PC-3 (cell line): ENCODE measurements at regions not wholly inside any gene's neighbourhood (a gene's known extent, or its start where the extent isn't known, plus 50 kb on each side); places are given as distances from the start of the nearest gene placed in this dataset.
A peak's percentile ranks its signal among the peaks of the same experiment; 100 is the strongest.

Experiments used
- ATAC-seq: fragments of 200-7000 bp; cut with Tn5 transposase; 2 replicates; pipeline ENCODE4 v1.9.1; 2020; ENCODE audit warnings: mild to moderate bottlenecking, moderate library complexity
- BruUV-seq: library from RNA; stranded (reverse); fragments of 400-500 nt; replicated peaks from 2 replicates; lab custom pipeline; 2021; lab: Mats Ljungman, UMichigan
- CTCF ChIA-PET: fragments of 300-600 bp; sonication (Branson Sonifier 250); formaldehyde crosslinking; loops from one replicate; lab custom pipeline; 2022; ENCODE audit warnings: antibody characterized with exemption; lab: Charles Lee
- POLR2A ChIA-PET: fragments of 300-600 bp; sonication (Branson Sonifier 250); formaldehyde crosslinking; loops from one replicate; lab custom pipeline; 2022; ENCODE audit warnings: antibody characterized with exemption; ENCODE audit not compliant: unreplicated experiment; lab: Charles Lee
- DNase-seq: peaks from one replicate; pipeline ENCODE4 v3.0.0-alpha.2; 2015
- H2AFZ ChIP-seq: fragments of 300-600 bp; sonication (generic); 2 replicates; pipeline ENCODE4 v1.6.0; 2016; ENCODE audit warnings: antibody characterized with exemption, low read length
- H3F3A ChIP-seq: fragments of 300-600 bp; sonication (generic); one replicate; pipeline ENCODE4 v1.6.0; 2017; ENCODE audit warnings: antibody characterized with exemption, low read length, control low read depth, mild to moderate bottlenecking; ENCODE audit not compliant: unreplicated experiment
- H3K27ac ChIP-seq: fragments of 300-600 bp; sonication (generic); 2 replicates; pipeline ENCODE4 v1.5.1; 2016; ENCODE audit warnings: mild to moderate bottlenecking, low read length
- H3K27me3 ChIP-seq: fragments of 300-600 bp; sonication (generic); 2 replicates; pipeline ENCODE4 v1.6.1; 2016; ENCODE audit warnings: low read length, mixed read lengths
- H3K36me3 ChIP-seq: fragments of 300-600 bp; sonication (generic); 2 replicates; pipeline ENCODE4 v1.6.1; 2016; ENCODE audit warnings: low read depth, mixed run types, low read length, mixed read lengths
- H3K4me1 ChIP-seq: fragments of 300-600 bp; sonication (generic); 2 replicates; pipeline ENCODE4 v1.5.1; 2016; ENCODE audit warnings: low read length; ENCODE audit not compliant: insufficient read depth
- H3K4me2 ChIP-seq: fragments of 300-600 bp; sonication (generic); 2 replicates; pipeline ENCODE4 v1.6.0; 2016; ENCODE audit warnings: low read length
- H3K4me3 ChIP-seq: fragments of 300-600 bp; sonication (generic); 2 replicates; pipeline ENCODE4 v1.5.1; 2016; ENCODE audit warnings: mild to moderate bottlenecking, low read length, mixed read lengths
- H3K79me2 ChIP-seq: fragments of 300-600 bp; sonication (generic); 2 replicates; pipeline ENCODE4 v1.6.1; 2017; ENCODE audit warnings: low read length, mixed read lengths
- H3K9ac ChIP-seq: fragments of 300-600 bp; sonication (generic); 2 replicates; pipeline ENCODE4 v1.6.0; 2016; ENCODE audit warnings: mild to moderate bottlenecking, low read length
- H3K9me2 ChIP-seq: fragments of 300-600 bp; sonication (generic); replicated peaks from 2 replicates; pipeline ENCODE4 v1.6.1; 2016; ENCODE audit warnings: mixed run types, low read length, mixed read lengths
- H3K9me3 ChIP-seq: fragments of 300-600 bp; sonication (generic); 2 replicates; pipeline ENCODE4 v1.6.1; 2016; ENCODE audit warnings: low read length, mixed read lengths
- H4K20me1 ChIP-seq: fragments of 300-600 bp; sonication (generic); 2 replicates; pipeline ENCODE4 v1.6.1; 2016; ENCODE audit warnings: low read length, mixed read lengths
- EZH2 ChIP-seq: fragments of 300-600 bp; sonication (generic); IDR thresholded peaks from one replicate; pipeline ENCODE4 v1.6.1; 2017; ENCODE audit warnings: antibody characterized with exemption, mild to moderate bottlenecking, low read length; ENCODE audit not compliant: unreplicated experiment
- EZH2phosphoT487 ChIP-seq: fragments of 300-600 bp; sonication (generic); IDR thresholded peaks from 2 replicates; pipeline ENCODE4 v1.6.1; 2018; ENCODE audit warnings: mild to moderate bottlenecking, antibody characterized with exemption, low read length, borderline replicate concordance
- intact Hi-C: fragments of 100-400 bp; cut with micrococcal nuclease; formaldehyde crosslinking; loops from 2 replicates; pipeline ENCODE4 v1.9.0; 2023
- TF ChIP-seq, protein P1 (sequence below): fragments of 300-600 bp; sonication (generic); conservative IDR thresholded peaks from 2 replicates; pipeline ENCODE4 v1.5.1; 2017; ENCODE audit warnings: antibody characterized with exemption, low read depth, mild to moderate bottlenecking, low read length

DNA sequence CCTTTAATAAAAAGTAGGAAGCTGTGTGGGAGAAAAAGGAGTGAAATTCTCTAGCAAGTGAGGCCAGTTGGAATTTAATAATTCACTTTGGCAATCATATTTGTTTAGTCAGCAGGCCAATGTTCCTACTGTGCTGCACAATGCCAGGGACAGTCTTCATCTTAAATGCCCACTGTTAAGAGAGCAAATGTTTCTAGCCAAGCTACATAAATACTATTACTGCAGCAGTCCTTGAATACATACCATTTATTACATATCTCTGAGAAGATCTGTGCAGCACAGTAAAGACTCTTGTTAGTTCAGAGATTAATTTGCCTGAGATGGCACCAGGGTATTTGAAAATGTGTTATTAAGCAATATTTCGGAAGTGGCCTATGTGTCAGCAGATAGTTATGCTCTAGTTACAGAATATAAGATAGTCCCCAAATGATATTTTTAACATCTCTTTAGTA is 105.4 kb downstream of the OGFRL1 start:
- no peaks in the 10 kb centered on the region for H3K27me3 ChIP-seq
- no peaks in the 10 kb centered on the region for H3K9me3 ChIP-seq
- H3K36me3 ChIP-seq = no peaks in the 10 kb centered on the region
- ATAC-seq (peak; percentile 23), DNase-seq (peak; percentile 50)
- no peak overlapping the region for H3K9ac ChIP-seq
- H3K79me2 ChIP-seq = no peaks in the 10 kb centered on the region
- ChIA-PET CTCF (interaction anchor here (0.7 kb wide), 1 partner anchor 26 kb away, joined by 4 read pairs; no protein-coding TSS in a partner anchor), POLR2A (no interaction called here)
- H3K9me2 ChIP-seq = no peaks in the 10 kb centered on the region
- peak overlapping the region; percentile 66 for H3K27ac ChIP-seq
- H3K4me2 ChIP-seq = peak overlapping the region; percentile 45
- TF ChIP-seq EZH2phosphoT487 = no peak
- TF ChIP-seq, protein P1, sequence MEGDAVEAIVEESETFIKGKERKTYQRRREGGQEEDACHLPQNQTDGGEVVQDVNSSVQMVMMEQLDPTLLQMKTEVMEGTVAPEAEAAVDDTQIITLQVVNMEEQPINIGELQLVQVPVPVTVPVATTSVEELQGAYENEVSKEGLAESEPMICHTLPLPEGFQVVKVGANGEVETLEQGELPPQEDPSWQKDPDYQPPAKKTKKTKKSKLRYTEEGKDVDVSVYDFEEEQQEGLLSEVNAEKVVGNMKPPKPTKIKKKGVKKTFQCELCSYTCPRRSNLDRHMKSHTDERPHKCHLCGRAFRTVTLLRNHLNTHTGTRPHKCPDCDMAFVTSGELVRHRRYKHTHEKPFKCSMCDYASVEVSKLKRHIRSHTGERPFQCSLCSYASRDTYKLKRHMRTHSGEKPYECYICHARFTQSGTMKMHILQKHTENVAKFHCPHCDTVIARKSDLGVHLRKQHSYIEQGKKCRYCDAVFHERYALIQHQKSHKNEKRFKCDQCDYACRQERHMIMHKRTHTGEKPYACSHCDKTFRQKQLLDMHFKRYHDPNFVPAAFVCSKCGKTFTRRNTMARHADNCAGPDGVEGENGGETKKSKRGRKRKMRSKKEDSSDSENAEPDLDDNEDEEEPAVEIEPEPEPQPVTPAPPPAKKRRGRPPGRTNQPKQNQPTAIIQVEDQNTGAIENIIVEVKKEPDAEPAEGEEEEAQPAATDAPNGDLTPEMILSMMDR = no peak
- no peak for TF ChIP-seq EZH2
- no peak overlapping the region for H2AFZ ChIP-seq
- intact Hi-C loops = no loop called here
- no peaks in the 10 kb centered on the region for H3F3A ChIP-seq
- H4K20me1 ChIP-seq = no peaks in the 10 kb centered on the region
- no peak overlapping the region for H3K4me3 ChIP-seq
- H3K4me1 ChIP-seq = peaks cover 23% of the 10 kb centered on the region
- BruUV-seq = no TSS peak

GRCh38 chr6:71394926-71395325 is 106.3 kb downstream of the OGFRL1 start:
- Histone ChIP-seq H3K4me2 (no peak overlapping the region), H3K27ac (no peak overlapping the region), H3K79me2 (no peaks in the 10 kb centered on the region), H3K36me3 (no peaks in the 10 kb centered on the region), H3K27me3 (no peaks in the 10 kb centered on the region), H2AFZ (no peak overlapping the region), H3K9me3 (no peaks in the 10 kb centered on the region), H4K20me1 (no peaks in the 10 kb centered on the region), H3K9me2 (no peaks in the 10 kb centered on the region), H3K4me1 (peaks cover 30% of the 10 kb centered on the region), H3F3A (no peaks in the 10 kb centered on the region), H3K9ac (no peak overlapping the region), H3K4me3 (no peak overlapping the region)
- ChIA-PET CTCF (no interaction called here), POLR2A (no interaction called here)
- no peak for TF ChIP-seq EZH2phosphoT487
- TF ChIP-seq, protein P1 = no peak
- no peak for TF ChIP-seq EZH2
- no peak for DNase-seq
- no TSS peak for BruUV-seq
- no peak for ATAC-seq
- intact Hi-C loops = no loop called here

DNA sequence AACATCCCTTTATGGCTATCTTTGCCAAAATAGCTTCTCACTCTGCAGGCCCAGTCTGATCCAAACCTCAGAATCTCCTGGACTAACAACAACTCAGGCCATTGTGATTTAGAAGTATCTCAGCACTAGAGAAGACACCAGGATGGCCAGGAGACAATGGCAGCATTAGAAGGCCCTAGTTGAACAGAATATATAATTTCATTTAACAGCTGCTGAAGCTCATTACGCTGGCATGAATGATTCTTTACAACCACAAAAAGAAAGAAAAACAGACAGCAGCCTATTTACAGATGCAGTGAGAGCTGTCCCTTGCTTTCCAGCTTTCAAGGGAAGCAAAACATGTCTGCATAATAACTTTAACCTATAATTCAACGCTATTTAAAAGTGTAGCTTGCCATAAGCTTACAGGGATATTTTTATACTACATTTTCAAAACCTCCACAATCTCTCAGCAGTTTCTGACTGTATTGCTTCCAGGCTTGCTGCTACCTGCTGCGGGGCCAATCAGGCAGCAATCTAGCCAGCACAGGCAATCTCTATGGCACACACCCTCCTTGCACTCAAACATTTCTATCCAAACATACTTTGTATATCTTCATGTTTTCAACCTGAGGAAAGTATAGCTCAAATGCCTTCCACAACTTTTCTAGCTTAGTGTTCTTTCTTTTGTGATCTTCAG is 107.3 kb downstream of the OGFRL1 start:
- Histone ChIP-seq H3K27ac (no peak overlapping the region), H3F3A (no peaks in the 10 kb centered on the region), H3K79me2 (no peaks in the 10 kb centered on the region), H3K27me3 (no peaks in the 10 kb centered on the region), H2AFZ (no peak overlapping the region), H3K4me1 (peaks cover 37% of the 10 kb centered on the region), H4K20me1 (no peaks in the 10 kb centered on the region), H3K36me3 (no peaks in the 10 kb centered on the region), H3K4me3 (no peak overlapping the region), H3K9me2 (no peaks in the 10 kb centered on the region), H3K4me2 (no peak overlapping the region), H3K9me3 (no peaks in the 10 kb centered on the region), H3K9ac (no peak overlapping the region)
- ATAC-seq = no peak
- DNase-seq = no peak
- BruUV-seq = no TSS peak
- TF ChIP-seq, protein P1 = no peak
- no peak for TF ChIP-seq EZH2
- TF ChIP-seq EZH2phosphoT487 = no peak
- ChIA-PET POLR2A (no interaction called here), CTCF (no interaction called here)
- intact Hi-C loops = no loop called here
